VCaP (cell line): ENCODE measurements at regions not wholly inside any gene's neighbourhood (a gene's known extent, or its start where the extent isn't known, plus 50 kb on each side); places are given as distances from the start of the nearest gene placed in this dataset.

Experiments used
- H3K27ac ChIP-seq: fragments of 450-650 bp; 2 replicates; pipeline ENCODE4 v1.5.1; 2017
- TF ChIP-seq, protein P1 (sequence below): fragments of 450-650 bp; conservative IDR thresholded peaks from 2 replicates; pipeline ENCODE4 v1.5.1; 2017; ENCODE audit warnings: mild to moderate bottlenecking, moderate library complexity

DNA sequence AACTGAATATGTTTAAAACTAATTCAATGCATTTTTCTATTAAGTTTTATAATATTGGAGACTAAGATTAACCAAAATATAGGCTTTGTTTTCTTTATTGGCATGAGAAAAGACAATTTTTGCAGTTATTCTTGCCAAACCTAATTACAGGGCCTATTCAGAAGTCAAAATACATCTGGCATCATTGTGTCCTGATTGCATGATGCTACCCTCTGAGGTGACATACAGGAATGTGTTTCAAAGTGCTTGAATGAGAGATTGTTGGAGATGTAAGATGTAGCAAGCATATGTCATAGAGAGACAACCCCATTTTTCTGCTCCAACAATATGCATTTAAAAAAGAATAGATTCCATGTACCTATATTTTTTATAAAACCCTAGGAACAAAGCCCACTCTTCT, 1036.4 kb downstream of the PCDH18 start:
- TF ChIP-seq, protein P1, sequence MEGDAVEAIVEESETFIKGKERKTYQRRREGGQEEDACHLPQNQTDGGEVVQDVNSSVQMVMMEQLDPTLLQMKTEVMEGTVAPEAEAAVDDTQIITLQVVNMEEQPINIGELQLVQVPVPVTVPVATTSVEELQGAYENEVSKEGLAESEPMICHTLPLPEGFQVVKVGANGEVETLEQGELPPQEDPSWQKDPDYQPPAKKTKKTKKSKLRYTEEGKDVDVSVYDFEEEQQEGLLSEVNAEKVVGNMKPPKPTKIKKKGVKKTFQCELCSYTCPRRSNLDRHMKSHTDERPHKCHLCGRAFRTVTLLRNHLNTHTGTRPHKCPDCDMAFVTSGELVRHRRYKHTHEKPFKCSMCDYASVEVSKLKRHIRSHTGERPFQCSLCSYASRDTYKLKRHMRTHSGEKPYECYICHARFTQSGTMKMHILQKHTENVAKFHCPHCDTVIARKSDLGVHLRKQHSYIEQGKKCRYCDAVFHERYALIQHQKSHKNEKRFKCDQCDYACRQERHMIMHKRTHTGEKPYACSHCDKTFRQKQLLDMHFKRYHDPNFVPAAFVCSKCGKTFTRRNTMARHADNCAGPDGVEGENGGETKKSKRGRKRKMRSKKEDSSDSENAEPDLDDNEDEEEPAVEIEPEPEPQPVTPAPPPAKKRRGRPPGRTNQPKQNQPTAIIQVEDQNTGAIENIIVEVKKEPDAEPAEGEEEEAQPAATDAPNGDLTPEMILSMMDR, result no peak
- no peak overlapping the region for H3K27ac ChIP-seq

DNA sequence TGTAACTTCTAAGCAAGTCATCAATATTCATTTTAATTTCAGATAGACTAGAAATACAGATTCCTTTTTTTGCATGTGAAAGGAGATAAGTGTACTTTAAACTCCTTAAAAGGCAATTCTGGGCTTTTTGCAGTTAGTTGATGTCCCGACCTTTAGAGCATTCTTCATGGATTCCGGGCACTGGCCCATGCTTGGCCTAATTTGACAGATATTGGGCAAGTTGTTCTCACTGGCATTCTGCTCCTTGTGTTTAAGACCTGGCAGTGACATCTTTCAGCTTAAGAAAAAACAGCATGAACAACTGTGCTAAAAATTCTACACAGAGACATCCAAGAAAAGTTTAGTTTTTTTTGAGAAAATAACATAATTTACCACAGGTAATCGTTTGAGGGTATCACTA, 1037.2 kb downstream of the PCDH18 start:
- TF ChIP-seq, protein P1, result no peak
- no peak overlapping the region for H3K27ac ChIP-seq

DNA sequence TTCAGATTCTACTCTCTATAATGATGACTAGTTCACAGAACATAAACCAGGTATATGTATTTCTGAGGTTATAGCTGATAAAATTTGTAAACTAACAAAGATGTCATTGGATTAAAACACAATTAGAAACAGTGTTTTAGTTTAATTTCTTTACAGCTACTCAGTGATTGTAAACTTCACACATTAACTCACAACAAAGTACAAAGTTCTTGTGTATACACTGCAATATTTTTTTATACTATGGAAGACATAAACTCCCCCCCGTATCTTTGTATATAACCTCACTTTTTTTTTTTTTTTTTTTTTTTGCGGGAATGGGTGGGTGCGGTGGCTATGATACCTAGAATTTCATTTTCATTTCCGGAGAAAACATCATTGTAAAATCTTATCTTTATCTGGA, 1043.2 kb downstream of the PCDH18 start:
- TF ChIP-seq, protein P1, result no peak
- no peak overlapping the region for H3K27ac ChIP-seq

DNA sequence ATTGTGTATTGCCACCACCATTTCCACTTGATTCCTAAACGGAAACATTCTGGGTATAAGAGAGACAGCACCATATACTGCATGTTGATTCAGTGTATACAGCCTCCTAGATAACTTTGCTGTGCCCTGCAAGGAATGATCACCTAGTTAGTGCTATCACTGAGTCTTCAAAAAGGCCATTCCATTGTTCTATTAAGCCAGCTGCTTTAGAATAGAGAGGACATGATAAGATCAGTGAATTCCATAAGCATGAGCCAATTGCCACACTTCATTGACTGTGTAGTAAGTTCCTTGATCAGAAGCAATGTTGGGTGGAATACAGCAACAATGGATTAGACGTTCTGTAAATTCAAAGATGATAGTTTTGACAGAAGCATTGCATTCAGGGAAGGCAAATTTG, 1047.3 kb downstream of the PCDH18 start:
- TF ChIP-seq, protein P1, result no peak
- no peak overlapping the region for H3K27ac ChIP-seq

DNA sequence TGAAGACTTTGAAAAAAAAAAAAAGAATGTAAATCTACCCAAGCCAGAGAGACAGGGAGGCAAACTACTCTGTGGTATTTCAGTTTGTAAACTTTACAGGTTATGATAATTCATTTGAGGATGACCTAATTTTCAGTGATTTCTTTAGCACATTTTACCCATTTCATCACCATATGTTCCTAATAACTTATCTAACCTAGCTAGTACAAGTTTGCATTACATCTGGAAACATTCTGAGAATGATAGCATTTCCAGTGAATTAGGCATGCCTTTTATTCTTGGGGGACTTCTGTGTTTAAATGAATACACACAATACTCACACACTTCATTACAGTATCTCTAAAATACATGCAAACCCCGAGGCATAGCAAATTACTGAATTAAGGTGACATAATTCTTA, 1055.5 kb downstream of the PCDH18 start:
- TF ChIP-seq, protein P1, result no peak
- H3K27ac ChIP-seq, result no peak overlapping the region

DNA sequence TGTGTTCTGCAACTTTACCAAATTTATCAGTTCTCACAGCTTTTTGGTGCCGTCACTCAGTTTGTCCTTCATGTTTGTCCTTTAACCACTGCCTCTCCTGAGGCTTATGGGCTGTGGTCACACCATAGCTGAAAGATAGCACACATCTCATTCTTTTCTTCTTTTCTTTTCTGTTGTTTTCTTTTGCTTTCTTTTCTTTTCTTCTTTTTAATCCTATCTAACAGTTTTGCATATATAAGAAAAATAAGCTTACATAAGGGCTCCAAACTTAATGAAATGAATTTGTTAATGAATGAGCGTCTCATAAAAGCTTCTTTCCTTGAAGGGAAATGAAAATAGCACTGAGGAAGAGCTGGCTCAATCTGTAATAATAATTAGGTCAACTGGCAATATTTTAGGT, 1061.2 kb downstream of the PCDH18 start:
- H3K27ac ChIP-seq, result no peak overlapping the region
- TF ChIP-seq, protein P1, result no peak

DNA sequence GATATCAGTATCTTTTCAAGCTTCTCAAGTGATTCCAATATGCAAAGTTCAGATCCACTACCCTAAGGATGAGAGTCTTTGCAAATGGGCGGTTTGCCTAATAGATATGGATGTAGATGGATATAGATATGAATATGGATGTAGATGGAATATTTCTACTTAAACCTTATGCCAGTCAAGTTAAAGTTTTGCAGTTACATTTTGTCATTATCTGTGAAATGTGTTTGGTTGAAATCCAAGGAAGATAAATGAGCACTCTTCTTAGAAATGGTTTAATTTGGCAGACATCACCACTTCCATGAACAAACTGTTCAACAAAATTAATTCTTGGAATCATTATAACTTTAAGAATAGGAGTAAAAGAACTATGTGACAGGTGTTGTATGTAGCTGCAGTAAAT, 1066.6 kb downstream of the PCDH18 start:
- TF ChIP-seq, protein P1, result no peak
- H3K27ac ChIP-seq, result no peak overlapping the region

DNA sequence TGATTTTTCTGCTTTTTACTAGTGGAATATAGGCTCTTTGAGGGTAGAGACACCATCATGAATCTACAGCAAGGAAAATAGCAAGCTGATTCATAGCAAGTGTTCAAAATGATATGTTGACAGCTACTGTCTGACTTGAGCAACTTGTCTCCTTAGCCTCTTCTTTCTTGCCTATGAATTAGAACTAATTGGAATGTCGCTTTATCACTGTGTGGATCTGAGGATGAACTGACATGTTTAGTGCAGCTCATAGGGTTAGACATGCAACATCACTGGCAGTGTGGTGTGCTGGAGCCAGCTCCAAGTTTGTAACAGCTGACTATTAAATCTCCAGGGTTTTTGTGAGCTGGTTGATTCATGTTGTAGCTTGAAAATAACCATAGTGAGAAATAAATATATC, 1068.4 kb downstream of the PCDH18 start:
- TF ChIP-seq, protein P1, result no peak
- H3K27ac ChIP-seq, result no peak overlapping the region
